DMS53 treated with DMSO at 0.1 percent for 48 hours (cell line): ENCODE measurements at regions not wholly inside any gene's neighbourhood (a gene's known extent, or its start where the extent isn't known, plus 50 kb on each side); places are given as distances from the start of the nearest gene placed in this dataset.

Experiments
- DNase-seq: peaks from one replicate; lab custom pipeline; 2025; ENCODE audit not compliant: unreplicated experiment; lab: John Stamatoyannopoulos, UW

GRCh38 chr9:27625751-27626150 is 52.5 kb upstream of the C9orf72 start:
- no peak for DNase-seq

DNA sequence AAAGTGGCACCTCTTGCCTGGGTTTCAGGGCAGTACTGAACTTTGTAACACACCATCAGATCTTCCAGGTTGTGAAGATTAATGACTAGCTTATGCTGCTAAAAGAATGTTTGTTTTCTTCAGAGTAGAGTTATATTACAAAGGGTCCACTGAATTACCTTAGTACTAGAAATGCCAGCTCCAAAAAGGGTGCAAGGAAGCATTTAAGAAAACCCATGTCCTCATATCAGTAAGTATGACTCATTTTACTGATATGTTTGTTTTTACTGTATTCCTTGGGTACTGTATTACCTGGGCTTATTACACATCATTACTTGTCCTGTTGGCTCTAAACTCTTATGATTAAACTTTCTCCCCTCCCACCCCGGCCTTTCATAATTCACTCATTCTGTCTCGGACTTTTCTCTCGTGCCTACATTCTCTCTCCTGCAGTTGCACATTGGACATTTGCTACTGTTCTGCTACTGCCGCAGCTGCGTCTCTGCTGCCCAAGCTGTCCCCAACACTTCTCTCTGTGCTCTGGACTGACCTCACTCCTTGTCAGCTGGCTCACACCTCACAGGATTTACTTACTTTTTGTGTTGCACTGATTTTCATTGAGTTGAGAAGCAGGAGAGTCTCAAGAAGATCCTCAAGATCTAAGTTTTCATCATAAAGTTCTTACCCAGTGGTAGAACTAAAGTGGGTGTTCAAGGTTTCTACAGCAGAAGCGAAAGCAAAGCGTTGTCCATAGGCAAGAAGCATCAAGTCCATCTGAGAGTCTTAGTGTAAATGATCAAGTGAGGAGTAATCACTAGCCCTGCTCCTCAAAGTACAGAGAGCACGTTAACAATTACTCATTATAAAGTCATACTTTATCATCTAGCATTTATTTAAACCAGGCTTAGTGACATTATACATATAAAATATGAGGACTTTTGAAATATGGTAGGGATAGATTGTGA is 53.2 kb upstream of the C9orf72 start:
- no peak for DNase-seq

GRCh38 chr9:27627188-27627564 is 53.9 kb upstream of the C9orf72 start:
- DNase-seq, result no peak

DNA sequence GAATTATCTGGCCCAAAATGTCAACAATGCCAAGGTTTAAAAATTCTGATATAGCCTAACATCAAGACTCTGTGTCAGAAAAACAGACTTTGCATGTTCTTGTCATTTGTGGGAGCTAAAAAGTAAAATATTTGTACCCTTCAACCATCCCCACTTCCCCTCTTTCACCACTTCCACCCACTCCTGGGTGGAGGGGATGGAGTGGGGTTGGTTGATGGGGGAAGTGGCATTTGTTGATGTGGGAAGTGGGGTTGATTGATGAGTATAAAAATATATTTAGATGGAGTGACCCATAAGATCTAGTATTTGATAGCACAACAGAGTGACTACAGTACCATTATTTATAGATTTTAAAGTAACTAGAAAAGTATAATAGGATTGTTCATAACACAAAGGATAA is 55.0 kb upstream of the C9orf72 start:
- DNase-seq, result no peak

GRCh38 chr9:27629425-27629824 is 56.1 kb upstream of the C9orf72 start:
- DNase-seq, result no peak

DNA sequence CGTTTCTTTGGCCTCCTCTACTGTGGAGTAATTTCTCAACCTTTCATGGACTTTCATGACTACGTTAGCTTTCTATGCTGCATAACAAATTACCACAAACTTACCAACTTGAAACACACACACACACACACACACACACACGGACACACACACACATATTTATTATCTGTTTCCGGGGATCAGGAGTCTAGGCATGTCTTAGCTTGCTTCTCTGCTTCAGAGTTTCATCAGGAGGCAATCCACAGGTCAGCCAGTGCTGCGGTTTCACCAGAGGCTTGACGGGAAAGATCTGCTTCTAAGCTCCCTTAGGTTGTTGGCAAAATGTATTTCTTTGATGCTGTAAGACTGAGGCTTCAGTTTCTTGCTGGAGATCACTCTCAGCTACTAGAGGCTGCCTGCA is 59.0 kb upstream of the C9orf72 start:
- DNase-seq, result no peak

- no peak for DNase-seq
Measured at GRCh38 chr9:27633764-27634163, 60.5 kb upstream of the C9orf72 start.

GRCh38 chr9:27634879-27635278 is 61.6 kb upstream of the C9orf72 start:
- no peak for DNase-seq

- no peak for DNase-seq
Measured at GRCh38 chr9:27638716-27639115, 65.4 kb upstream of the C9orf72 start.

GRCh38 chr9:27645161-27645840 is 72.0 kb upstream of the C9orf72 start:
- no peak for DNase-seq

DNA sequence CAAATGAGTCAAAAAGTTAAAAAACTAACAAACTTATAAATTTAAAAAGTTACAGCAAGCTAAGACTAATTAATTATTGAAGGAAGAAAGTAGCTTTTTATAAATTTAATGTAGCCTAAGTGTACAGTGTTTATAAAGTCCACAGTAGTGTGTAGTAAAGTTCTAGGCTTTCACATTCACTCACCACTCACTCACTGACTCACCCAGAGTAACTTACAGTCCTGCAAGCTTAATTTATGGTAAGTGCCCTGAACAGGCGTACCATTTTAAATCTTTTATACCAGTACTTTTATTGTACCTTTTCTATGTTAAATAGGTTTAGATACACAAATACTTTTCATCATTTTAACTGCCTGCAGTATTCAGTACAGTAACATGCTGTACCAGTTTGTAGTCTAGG is 80.0 kb upstream of the C9orf72 start:
- DNase-seq, result no peak

DNA sequence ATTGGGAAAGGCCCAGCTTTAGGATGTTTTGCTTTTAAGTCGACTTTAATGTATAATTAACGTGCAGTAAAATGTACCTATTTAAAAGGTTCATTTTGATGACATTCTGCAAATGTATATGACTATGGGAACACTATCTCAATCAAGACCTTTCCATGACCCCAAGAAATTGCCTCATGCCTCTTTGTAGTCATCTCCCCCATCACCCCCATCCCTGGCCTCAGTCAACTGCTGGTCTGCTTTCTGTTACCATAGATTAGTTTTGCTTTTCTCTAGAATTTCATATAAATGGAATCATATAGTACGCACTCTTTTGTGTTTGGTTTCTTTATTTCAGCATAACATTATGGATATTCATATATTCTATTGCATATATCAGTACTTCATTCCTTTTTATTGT is 80.7 kb upstream of the C9orf72 start:
- DNase-seq, result no peak

GRCh38 chr9:27654629-27655285 is 81.5 kb upstream of the C9orf72 start:
- no peak for DNase-seq

DNA sequence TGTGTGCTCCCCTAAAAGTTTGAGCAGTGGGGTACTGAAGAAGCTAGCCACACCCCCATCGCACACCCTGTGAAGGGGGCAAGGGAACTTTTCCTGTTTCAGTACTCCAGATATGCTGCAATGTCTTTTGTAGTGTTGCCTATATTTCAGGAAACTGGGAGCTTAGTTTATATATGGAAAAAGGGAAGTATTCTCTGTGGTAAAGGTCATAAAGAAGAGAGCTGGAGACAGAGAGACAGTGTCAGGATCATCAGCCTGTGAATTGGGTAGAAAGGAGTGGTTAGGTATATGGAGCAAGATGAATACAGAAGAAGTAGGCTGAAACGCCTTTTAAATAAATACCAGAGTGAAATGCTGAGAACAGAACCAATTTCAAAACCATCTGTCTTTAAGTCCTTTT is 82.2 kb upstream of the C9orf72 start:
- DNase-seq, result no peak

DNA sequence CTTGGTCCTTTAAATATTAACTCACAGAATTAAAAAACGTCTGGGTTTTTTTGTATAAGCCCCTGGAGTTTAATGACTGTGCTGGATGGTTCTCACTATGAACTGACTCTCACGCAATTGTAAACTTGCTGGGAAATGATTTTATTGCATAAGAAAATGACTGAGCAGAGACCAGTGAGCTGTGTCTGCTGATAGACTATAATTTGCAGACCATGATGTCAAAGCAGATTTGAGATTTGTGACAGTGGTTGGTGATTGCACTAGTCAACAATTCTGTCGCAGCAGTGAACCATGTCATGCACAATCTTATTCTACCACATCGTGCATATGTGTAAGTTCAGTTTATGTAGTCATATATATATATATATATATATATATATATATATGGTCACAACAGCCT is 85.7 kb upstream of the C9orf72 start:
- DNase-seq, result no peak

DNA sequence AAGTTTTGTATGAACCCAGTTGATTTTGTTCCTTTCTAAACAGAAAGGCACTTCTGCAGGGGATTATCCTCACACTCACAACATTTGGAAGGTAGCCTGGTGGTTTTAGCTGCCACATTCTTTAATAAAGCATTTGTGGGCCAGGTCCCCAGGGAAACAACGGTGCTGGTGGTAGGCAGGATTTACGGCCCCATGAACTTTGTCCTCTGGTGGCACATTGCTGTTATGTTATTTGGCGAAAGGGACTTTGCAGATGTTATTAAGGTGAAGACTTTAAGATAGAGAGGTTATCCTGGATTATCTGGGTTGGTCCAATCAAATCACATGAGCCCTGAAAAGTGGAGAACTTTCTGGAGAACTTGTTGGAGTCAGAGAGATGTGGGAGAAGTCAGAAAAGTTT is 86.3 kb upstream of the C9orf72 start:
- no peak for DNase-seq

DNA sequence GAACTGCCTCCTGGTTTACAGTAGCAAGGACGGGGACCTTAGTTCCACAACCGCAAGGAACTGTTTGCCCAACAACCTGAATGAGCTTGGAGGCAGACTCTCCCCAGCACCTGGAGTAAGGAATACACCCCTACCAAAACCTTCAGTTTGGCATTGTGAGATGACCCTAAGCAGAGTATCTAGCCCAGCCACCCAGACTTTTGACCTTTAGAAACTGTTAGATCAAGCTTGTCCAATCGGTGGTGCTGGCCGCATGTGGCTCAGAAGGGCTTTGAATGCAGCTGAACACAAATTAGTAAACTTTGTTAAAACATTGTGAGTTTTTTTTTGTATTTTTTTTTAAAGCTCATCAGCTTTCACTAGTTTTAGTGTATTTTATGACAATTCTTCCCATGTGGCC is 86.9 kb upstream of the C9orf72 start:
- DNase-seq, result no peak

GRCh38 chr9:27663526-27663925 is 90.2 kb upstream of the C9orf72 start:
- DNase-seq, result no peak

DNA sequence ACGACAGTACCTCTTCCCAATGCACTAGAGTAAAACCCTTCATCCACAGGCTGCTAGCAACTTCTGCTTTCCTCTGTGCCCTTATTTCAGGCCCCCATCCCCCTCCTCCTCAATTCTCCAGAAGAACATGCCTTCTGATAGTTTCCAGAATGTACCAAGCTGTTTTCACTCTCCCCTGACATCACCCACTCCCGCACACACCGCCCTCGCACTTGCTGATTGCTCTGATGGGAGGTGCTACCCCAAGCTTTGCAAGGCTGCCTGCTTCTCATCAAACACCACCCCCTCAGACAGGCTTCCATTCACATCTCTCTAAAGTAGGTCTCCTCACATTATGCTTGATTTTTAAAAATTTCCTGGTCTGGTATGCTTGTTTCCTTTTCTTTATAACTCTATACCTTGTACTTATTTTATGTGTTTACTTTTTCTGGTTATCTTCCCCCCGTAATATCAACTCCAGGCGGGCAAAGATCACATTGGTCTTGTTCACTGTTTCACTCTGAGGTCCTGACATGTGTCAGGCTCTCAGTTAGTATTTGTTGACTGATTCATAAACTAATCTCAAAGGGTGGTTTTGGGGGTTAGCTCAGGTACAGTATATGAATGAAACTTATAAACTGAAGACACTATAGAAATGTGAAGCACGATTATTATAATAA is 91.0 kb upstream of the C9orf72 start:
- DNase-seq, result no peak

GRCh38 chr9:27665136-27665535 is 91.9 kb upstream of the C9orf72 start:
- DNase-seq, result no peak

- DNase-seq, result no peak
Measured at GRCh38 chr9:27668280-27668679, 95.0 kb upstream of the C9orf72 start.
